Keratinocyte (primary cell): ENCODE measurements at regions not wholly inside any gene's neighbourhood (a gene's known extent, or its start where the extent isn't known, plus 50 kb on each side); places are given as distances from the start of the nearest gene placed in this dataset.

Source experiments
- DNase-seq: peaks from one replicate; pipeline ENCODE4 v3.0.0-alpha.2; 2011; ENCODE audit warnings: low read depth, missing footprints, low spot score
- FAIRE-seq: peaks from 2 replicates; lab custom pipeline; 2011; peaks lifted over from hg19 to GRCh38; lab: Jason Lieb, UNC
- H2AFZ ChIP-seq: 2 replicates; pipeline ENCODE4 v1.6.0; 2012; ENCODE audit warnings: low read length, control low read depth, inconsistent platforms; ENCODE audit not compliant: control insufficient read depth
- H3K27ac ChIP-seq: 2 replicates; pipeline ENCODE4 v1.5.1; 2011; ENCODE audit warnings: low read length; ENCODE audit not compliant: control insufficient read depth, insufficient read depth
- H3K27me3 ChIP-seq: 3 replicates; pipeline ENCODE4 v1.6.0; 2011; ENCODE audit warnings: low read length; ENCODE audit not compliant: control insufficient read depth, insufficient read depth; ENCODE audit errors: extremely low read depth
- H3K36me3 ChIP-seq, 2 experiments: 2 replicates in 1 of 2; 3 replicates in 1 of 2; pipeline ENCODE4 v1.5.1; 2011; ENCODE audit warnings: low read length in 2 of 2, mild to moderate bottlenecking in 1 of 2; ENCODE audit not compliant: control insufficient read depth in 2 of 2, insufficient read depth in 2 of 2; ENCODE audit errors: extremely low read depth in 1 of 2
- H3K4me1 ChIP-seq: 3 replicates; pipeline ENCODE4 v1.5.1; 2011; ENCODE audit warnings: low read length; ENCODE audit not compliant: control insufficient read depth, insufficient read depth; ENCODE audit errors: extremely low read depth
- H3K4me2 ChIP-seq: 3 replicates; pipeline ENCODE4 v1.6.0; 2011; ENCODE audit warnings: low read depth, low read length; ENCODE audit not compliant: control insufficient read depth, insufficient read depth; ENCODE audit errors: extremely low read depth
- H3K4me3 ChIP-seq, 3 experiments: fragments of 200-600 bp in 1 of 3; sonication (generic) in 1 of 3; 2 replicates in 2 of 3; 3 replicates in 1 of 3; pipeline ENCODE4 v1.5.1; 2011 to 2016; ENCODE audit warnings: low read length in 3 of 3, mild to moderate bottlenecking in 3 of 3, control low read depth in 2 of 3, inconsistent platforms in 1 of 3, low read depth in 1 of 3, mixed read lengths in 1 of 3, mixed run types in 1 of 3, moderate library complexity in 1 of 3; ENCODE audit not compliant: control insufficient read depth in 2 of 3, insufficient read depth in 2 of 3; ENCODE audit errors: extremely low read depth in 1 of 3
- H3K79me2 ChIP-seq: 2 replicates; pipeline ENCODE4 v1.6.0; 2012; ENCODE audit warnings: low read length; ENCODE audit not compliant: control insufficient read depth, insufficient read depth
- H3K9ac ChIP-seq: 3 replicates; pipeline ENCODE4 v1.6.0; 2011; ENCODE audit warnings: low read length; ENCODE audit not compliant: control insufficient read depth, insufficient read depth; ENCODE audit errors: extremely low read depth
- H3K9me1 ChIP-seq: 3 replicates; pipeline ENCODE4 v1.6.0; 2011; ENCODE audit warnings: low read length; ENCODE audit not compliant: control insufficient read depth, insufficient read depth; ENCODE audit errors: extremely low read depth
- H3K9me3 ChIP-seq: 2 replicates; pipeline ENCODE4 v1.5.1; 2012; ENCODE audit warnings: low read depth, low read length; ENCODE audit not compliant: control insufficient read depth
- H4K20me1 ChIP-seq: 3 replicates; pipeline ENCODE4 v1.6.0; 2011; ENCODE audit warnings: low read length; ENCODE audit not compliant: control insufficient read depth, insufficient read depth; ENCODE audit errors: extremely low read depth
- CTCF ChIP-seq, 3 experiments: IDR thresholded peaks in 1 of 3; conservative IDR thresholded peaks in 1 of 3; optimal IDR thresholded peaks in 1 of 3; 2 replicates in 2 of 3; 3 replicates in 1 of 3; pipeline versions ENCODE3 to v1.5.1; 2011; ENCODE audit warnings: low read length in 3 of 3, mild to moderate bottlenecking in 3 of 3, moderate library complexity in 2 of 3, control low read depth in 1 of 3, inconsistent platforms in 1 of 3; ENCODE audit not compliant: insufficient read depth in 2 of 3; ENCODE audit errors: extremely low read depth in 1 of 3
- EZH2 ChIP-seq: IDR thresholded peaks from one replicate; pipeline ENCODE4 v1.6.1; 2012; ENCODE audit warnings: inconsistent platforms, mild to moderate bottlenecking, low read length, moderate library complexity
- dilution Hi-C: fragments of 300-500 bp; cut with MboI; formaldehyde crosslinking; loops from one replicate; pipeline ENCODE4 v1.7.0; 2020; ENCODE audit warnings: low sequenced_read_pairs; ENCODE audit not compliant: extremely low pct_ligation_motif_present

GRCh38 chr4:151998723-151999122 is 237.9 kb upstream of the GATB start:
- Histone ChIP-seq H3K79me2 (no peaks in the 10 kb centered on the region), H4K20me1 (no peaks in the 10 kb centered on the region), H2AFZ (no peak overlapping the region), H3K9me3 (no peaks in the 10 kb centered on the region), H3K4me1 (no peaks in the 10 kb centered on the region), H3K4me2 (no peak overlapping the region), H3K9ac (no peak overlapping the region), H3K27ac (no peak overlapping the region), H3K36me3 (no peaks in the 10 kb centered on the region), H3K27me3 (no peaks in the 10 kb centered on the region), H3K4me3 (no peak overlapping the region), H3K9me1 (no peaks in the 10 kb centered on the region)
- no peak for FAIRE-seq
- no peak for TF ChIP-seq EZH2
- TF ChIP-seq CTCF (optimal IDR thresholded peaks at IDR 0.05 in 1 of 3, IDR thresholded peaks at IDR 0.05 in 1 of 3, conservative IDR thresholded peaks at IDR 0.05 in 1 of 3; ENCODE audit: extremely low read depth in 1 of 3, insufficient read depth in 2 of 3, low read length in 3 of 3): no peak
- no peak for DNase-seq
- dilution Hi-C loops: no loop called here

GRCh38 chr4:151997461-151997860 is 236.7 kb upstream of the GATB start:
- Histone ChIP-seq H3K27ac (no peak overlapping the region), H3K36me3 (no peaks in the 10 kb centered on the region), H4K20me1 (no peaks in the 10 kb centered on the region), H3K79me2 (no peaks in the 10 kb centered on the region), H3K27me3 (no peaks in the 10 kb centered on the region), H3K9ac (no peak overlapping the region), H3K9me1 (no peaks in the 10 kb centered on the region), H3K4me1 (peaks cover 3% of the 10 kb centered on the region), H3K4me3 (no peak overlapping the region), H3K9me3 (no peaks in the 10 kb centered on the region), H3K4me2 (no peak overlapping the region), H2AFZ (no peak overlapping the region)
- dilution Hi-C loops: no loop called here
- FAIRE-seq (no peak), DNase-seq (no peak)
- no peak for TF ChIP-seq EZH2
- TF ChIP-seq CTCF (optimal IDR thresholded peaks at IDR 0.05 in 1 of 3, IDR thresholded peaks at IDR 0.05 in 1 of 3, conservative IDR thresholded peaks at IDR 0.05 in 1 of 3; ENCODE audit: extremely low read depth in 1 of 3, insufficient read depth in 2 of 3, low read length in 3 of 3): no peak
